Choroid plexus epithelial cell (primary cell): ENCODE measurements at regions not wholly inside any gene's neighbourhood (a gene's known extent, or its start where the extent isn't known, plus 50 kb on each side); places are given as distances from the start of the nearest gene placed in this dataset.

Experiments used
- DNase-seq: peaks from one replicate; pipeline ENCODE4 v3.0.0-alpha.2; 2010; ENCODE audit warnings: low read depth
- H3K4me3 ChIP-seq: 2 replicates; pipeline ENCODE4 v1.5.1; 2011; ENCODE audit warnings: low read depth, mild to moderate bottlenecking, control low read depth, low read length, moderate library complexity
- CTCF ChIP-seq: conservative IDR thresholded peaks from 2 replicates; pipeline ENCODE4 v1.5.1; 2011; ENCODE audit warnings: low read depth, mild to moderate bottlenecking, control low read depth, inconsistent platforms, low read length, moderate library complexity

GRCh38 chr5:126210955-126211354, 212.3 kb upstream of the GRAMD2B start:
- DNase-seq, result no peak
- no peak for TF ChIP-seq CTCF
- H3K4me3 ChIP-seq, result no peak overlapping the region

GRCh38 chr5:126219616-126220015, 203.6 kb upstream of the GRAMD2B start:
- no peak for TF ChIP-seq CTCF
- no peak overlapping the region for H3K4me3 ChIP-seq
- DNase-seq, result no peak

- no peak overlapping the region for H3K4me3 ChIP-seq
- no peak for DNase-seq
- TF ChIP-seq CTCF, result no peak
Measured at GRCh38 chr5:126220725-126221124, 202.5 kb upstream of the GRAMD2B start.

GRCh38 chr5:126228934-126229333, 194.3 kb upstream of the GRAMD2B start:
- no peak for DNase-seq
- no peak for TF ChIP-seq CTCF
- no peak overlapping the region for H3K4me3 ChIP-seq

GRCh38 chr5:126233256-126233655, 190.0 kb upstream of the GRAMD2B start:
- peak; percentile 15 for DNase-seq
- TF ChIP-seq CTCF, result no peak
- no peak overlapping the region for H3K4me3 ChIP-seq

GRCh38 chr5:126234563-126235195, 188.5 kb upstream of the GRAMD2B start:
- H3K4me3 ChIP-seq, result no peak overlapping the region
- DNase-seq, result peak; percentile 66
- TF ChIP-seq CTCF, result peak; percentile 96

- TF ChIP-seq CTCF, result no peak
- no peak for DNase-seq
- H3K4me3 ChIP-seq, result no peak overlapping the region
Measured at GRCh38 chr5:126235628-126236027, 187.6 kb upstream of the GRAMD2B start.
